KBM-7 (cell line): ENCODE measurements at regions not wholly inside any gene's neighbourhood (a gene's known extent, or its start where the extent isn't known, plus 50 kb on each side); places are given as distances from the start of the nearest gene placed in this dataset.
A peak's percentile ranks its signal among the peaks of the same experiment; 100 is the strongest.

Experiments used
- DNase-seq: peaks from one replicate; pipeline ENCODE4 v3.0.0-alpha.2; 2015
- in situ Hi-C: fragments of 300-500 bp; cut with MboI; formaldehyde crosslinking; loops from 2 replicates; pipeline ENCODE4 v1.14.3; 2020; ENCODE audit warnings: low sequenced_read_pairs, low pct_unique_long_range_greater_than_20kb, mixed read lengths

DNA sequence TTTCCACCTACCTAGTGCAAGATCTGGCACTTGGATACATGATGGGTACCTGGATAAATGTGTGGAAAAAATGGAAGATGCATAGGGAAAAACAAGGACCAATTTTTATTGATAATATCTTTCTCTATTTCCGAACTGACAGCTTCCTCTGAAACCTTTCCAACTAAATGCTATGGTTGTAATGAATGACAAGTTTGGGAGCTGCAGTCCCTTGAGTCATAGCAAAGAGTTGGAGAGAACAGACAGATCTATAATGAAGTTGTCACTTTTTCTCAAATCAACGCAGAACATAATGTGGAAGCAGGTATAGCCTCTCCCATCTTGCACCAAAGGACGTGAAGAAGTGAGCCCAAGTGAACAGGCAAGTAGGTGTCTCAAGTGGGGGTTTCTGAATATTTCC lies 296.5 kb upstream of the KAZN start:
- no peak for DNase-seq
- in situ Hi-C loops: no loop called here

DNA sequence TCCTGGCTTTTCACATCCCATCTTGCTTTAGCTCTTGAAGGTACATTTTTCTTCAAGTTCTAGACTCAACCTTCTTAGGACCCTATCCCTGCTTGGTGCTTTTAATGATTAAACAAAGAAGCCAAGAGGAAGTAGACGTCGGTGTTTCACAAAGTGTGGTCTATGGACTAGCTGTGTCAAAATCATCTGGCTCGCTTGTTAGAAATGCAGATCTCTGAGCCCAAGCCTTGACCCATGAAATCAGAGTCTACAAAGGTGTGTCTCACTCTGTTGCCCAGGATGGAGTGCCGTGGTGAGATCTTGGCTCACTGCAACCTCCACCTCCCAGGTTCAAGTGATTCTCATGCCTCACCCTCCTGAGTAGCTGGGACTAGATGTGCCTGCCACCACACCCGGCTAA lies 295.5 kb upstream of the KAZN start:
- in situ Hi-C loops: no loop called here
- no peak for DNase-seq

DNA sequence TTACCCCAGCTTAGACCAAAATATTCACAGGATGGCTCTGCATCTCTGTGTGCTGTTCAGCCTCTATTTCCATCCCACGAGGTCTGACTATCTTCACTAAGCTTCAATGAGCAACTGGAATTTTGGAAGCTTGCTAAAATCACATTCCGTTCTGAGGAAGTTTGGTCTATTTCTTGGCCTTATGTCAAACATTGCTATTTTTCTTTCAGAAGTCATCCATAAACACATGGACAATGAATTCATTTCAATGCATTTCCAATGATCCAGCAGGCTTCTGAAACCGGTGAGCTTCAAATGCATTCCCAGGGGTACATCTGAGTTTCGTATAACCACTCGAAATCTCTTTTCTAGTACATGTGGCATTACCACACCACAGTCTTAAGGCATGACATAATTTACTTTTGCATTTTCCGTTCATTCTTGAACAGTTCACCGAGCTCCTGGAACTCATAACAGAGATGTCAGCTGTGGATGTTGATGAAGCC lies 294.1 kb upstream of the KAZN start:
- in situ Hi-C loops: no loop called here
- DNase-seq: no peak

DNA sequence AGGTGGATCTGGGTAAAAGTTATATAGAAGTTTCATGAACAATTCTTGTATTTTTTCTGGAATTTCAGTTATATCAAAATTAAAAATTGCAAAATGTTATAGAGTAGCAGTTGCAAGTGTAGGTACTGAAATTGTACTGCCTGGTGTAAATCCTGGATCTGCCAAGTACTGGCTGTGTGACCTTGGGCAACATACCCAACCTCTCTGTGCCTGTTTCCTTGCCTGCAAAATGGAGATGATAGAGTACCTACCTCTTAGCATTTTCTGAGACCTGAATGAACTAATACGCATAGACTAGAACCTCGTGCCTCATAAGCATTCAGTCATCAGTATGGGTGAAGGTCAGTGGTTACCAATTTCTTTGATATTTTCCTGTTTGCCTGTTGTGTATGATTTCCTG lies 290.0 kb upstream of the KAZN start:
- no peak for DNase-seq
- in situ Hi-C loops: no loop called here

DNA sequence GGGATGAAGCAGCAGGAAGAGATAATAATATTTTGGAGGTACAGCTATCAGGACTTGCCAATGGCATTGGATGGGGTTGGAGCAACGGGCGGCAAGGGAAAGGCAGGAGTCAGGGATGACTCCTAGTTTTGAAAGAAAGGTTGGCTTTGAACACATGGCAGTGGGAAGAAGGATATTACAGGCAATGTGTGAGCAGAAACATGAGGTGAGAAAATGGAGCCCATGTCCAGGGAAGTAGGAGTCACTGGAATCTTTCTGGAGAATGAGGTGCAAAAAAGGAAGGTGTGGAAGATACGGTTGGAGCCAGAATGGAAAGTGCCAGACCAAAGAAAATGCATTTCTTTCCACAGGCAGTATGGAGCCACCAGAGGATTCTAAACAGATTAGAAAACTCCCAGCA lies 288.5 kb upstream of the KAZN start:
- no peak for DNase-seq
- in situ Hi-C loops: no loop called here

DNA sequence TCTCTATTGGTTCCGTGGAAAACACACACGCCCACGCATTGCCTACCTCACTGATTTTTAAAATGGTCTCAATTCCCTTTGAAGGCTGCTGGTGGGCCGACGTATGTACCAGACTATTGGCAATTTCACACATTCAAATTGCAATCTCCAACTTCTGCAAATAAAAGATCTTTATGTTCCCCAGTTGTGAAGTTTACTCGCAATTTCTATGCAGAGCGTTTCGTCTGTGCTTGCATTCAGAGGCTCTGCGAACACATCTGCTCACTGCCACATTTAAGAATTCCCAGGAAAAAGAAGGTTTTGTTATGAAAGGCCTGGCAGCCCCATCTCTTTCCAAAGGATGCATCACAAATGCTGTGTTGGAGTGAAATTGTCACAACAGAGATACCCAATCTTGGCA lies 288.0 kb upstream of the KAZN start:
- no peak for DNase-seq
- in situ Hi-C loops: no loop called here

DNA sequence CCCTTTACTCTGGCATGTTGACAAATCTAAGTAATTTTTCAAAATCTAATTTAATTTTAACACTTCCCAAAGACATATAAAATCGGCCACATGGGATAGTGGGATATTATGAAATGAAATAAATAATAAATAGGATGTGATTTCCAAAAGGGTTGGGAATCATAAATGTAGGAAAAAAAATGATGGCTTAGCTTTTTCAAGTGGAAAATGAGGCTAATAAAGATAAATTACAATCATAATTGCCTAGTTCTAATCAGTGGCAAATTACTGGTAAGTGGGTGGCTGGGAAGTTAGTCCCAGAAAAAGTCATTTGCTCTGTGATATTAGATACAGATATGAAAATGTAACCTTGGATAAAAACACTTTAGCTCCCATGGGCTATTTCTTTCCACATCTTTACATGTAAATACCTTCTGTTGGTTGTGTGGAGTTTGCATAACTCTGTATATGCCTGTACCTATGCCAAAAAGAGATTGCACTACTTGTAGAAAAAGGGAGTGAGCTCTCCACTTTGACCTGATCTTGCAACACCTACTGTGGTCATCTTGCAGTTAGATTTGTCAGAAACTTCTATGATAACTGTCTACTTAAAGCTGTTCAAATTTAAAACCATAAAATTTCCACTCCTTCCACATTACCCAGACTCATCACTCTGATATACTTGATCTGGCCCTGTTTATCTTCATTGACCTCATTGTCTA lies 284.6 kb upstream of the KAZN start:
- in situ Hi-C loops: no loop called here
- DNase-seq: no peak

DNA sequence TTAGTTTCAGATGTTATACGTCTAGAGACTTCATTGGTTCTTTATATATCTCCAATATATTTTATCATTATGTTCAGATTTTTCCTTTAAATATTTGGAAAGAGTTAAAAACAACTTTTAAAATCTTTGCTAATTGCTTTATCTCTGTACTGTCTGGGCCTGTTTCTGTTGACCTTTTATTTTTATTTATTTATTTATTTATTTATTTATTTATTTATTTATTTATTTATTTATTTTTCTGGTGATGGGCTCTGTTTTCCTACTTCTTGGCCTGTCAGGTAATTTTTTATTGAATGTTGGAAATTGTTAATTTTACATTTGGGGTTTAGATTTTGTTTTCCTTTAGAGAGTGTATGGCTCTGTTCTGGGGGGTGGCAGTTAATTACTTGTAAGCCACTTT lies 279.7 kb upstream of the KAZN start:
- DNase-seq: no peak
- in situ Hi-C loops: no loop called here

DNA sequence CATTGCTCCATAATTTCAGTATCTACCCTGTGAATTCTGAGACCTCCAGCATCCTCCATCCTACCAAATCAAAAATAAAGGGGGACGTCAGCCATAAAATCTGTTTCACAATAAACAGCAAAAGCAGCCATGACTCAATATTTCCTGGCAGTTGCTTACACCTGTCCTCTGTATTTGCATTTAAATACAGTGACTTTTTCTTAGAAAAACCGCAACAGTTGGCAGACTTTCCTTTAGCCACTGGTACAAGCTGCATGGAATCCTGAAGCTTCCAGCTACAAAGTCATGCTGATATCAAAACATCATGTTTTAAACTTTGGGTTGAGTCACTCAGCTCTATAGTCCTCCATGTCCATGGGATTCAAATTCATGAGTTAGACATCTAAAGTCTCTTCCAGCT lies 278.0 kb upstream of the KAZN start:
- DNase-seq: no peak
- in situ Hi-C loops: no loop called here

DNA sequence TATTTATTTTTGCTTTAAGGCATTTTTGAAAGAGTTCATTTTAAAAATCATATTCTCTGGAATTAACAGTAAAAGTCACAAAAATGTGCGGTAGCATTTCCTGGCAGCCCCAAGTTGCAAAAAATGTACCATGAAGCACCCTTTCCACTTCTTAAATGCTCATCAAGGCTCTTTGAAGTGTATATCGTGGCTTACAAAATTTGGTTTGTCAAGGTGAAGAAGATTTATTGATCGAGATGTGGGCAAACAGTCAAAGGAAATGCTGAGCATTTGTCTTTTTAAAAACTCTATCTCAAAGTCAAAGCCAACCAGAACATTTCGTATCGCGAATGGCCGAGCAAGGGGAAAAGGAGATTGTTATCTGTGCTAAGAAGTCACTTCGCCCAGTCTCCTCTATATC lies 277.5 kb upstream of the KAZN start:
- in situ Hi-C loops: no loop called here
- DNase-seq: no peak

DNA sequence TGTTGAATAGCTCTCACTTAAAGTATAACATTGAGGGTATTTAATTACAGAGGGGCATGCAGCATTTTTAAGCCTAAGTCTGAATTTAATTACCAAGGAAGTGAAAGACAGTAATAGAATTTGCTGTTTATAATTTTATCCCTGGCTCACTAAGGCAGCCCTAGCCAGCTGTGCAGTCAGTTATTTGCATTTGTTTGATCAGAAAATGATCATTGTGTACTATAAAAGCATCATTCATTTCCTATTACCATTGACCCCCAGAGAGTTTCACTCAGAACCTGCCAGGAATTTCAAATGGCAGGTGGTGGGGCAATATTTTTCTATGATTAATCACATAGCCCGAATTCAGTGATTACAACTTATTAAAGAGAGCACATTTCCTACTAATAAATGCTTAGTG lies 277.1 kb upstream of the KAZN start:
- in situ Hi-C loops: no loop called here
- no peak for DNase-seq

DNA sequence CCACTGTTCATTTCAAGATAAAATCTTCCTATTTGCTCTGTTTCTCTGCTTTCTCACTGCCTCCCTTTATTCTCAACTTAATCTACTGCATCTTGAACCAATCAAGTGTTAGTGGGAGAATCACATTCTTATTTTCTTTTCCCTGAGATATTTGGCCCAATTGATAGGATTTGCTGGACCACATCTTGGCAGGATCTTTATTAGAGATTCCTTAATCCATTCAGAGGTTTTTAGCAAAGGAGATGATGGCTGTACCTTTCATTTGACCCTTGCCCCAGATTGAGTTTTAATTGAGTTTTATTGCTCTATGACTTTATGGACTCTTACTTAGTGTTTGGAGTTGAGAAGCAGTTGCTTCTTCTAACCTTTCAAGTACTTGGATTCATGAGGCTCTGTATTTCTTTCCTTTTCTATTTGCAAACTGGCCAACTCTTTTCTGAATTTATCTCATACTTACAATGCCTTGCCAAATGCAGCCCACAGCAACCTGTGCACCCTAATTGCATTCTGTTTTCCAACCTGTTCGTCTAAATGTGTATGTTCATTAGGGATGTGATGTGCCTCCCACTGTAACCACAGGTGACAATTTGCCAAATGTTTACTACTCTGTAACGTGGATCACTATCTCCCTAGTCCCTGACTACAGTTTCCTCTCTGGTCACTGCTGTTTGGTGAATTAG lies 274.8 kb upstream of the KAZN start:
- in situ Hi-C loops: no loop called here

DNA sequence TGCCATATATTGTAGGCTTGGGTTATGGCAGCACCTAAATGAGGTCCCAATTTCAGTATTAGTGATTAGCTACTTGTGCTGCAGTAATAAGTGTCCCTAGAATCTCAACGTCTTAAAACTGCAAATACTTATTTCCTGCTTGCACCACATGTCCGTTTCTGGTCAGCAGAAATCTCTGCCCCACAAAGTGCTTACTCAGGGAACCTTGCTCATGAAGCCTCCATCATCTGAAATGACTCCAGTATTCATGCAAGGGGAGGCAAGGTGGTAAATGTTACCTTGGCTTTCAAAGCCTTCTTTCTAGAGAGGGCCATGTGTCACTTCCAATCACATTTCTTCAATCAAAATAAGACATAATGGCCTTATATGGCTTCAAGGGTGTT lies 274.2 kb upstream of the KAZN start:
- DNase-seq: no peak
- in situ Hi-C loops: no loop called here

More for the DNA sequence above, 274.8 kb upstream of the KAZN start:
- no peak for DNase-seq

DNA sequence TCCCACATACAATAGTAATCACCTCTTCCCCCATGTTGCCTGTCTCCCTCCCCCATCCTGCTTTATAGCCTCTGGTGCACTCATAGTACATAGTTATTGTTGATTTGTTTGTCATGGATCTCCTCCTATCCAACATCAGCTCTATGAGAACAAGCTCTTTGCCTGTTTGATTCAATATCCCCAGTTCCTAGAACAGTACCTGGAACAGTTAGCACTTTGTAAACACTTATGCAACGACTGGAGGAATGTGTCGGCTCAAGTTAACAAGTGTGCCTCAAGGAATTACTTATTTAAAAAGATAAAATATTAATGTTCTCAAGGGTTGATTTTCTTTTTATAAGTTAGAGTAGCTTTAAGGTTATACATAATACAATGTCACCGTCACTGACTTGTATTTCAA lies 271.6 kb upstream of the KAZN start:
- in situ Hi-C loops: no loop called here
- DNase-seq: no peak

DNA sequence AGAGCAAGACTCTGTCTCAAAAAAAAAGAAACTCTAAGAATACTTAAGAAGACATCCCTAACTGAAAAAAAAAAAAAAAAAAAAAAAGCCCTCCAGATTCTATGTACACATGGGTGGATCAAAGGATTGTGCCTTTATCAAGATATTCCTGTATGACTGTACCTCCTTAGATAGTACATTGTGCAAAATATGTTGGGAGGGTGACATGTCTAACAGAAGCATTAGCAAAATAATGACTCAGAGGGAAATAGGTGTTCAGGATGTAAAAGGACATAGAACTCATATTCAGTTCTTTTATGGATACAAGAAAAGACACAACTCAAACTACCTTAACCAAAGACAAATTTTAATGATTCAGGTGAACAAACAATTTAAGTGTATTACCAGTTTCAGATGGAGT lies 269.8 kb upstream of the KAZN start:
- no peak for DNase-seq
- in situ Hi-C loops: no loop called here

DNA sequence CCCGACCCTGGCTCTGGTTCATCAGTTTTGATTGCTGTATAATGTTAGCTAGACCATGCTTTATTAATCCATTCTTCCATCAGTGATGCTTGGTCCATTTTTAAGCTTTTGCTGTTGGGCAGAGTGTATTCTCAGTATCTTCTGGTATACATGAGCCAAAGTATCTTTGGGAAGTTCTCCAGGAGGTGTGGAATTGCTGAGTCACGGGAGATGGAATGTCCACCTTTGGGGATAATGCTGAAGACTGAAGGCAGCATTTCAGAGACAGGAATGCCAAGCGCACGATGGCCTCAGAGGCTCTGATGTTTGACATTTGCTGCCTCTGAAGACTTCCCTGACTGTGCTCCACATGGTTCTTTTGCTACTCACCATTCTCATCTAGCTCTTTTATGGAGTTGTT lies 266.3 kb upstream of the KAZN start:
- no peak for DNase-seq
- in situ Hi-C loops: no loop called here

DNA sequence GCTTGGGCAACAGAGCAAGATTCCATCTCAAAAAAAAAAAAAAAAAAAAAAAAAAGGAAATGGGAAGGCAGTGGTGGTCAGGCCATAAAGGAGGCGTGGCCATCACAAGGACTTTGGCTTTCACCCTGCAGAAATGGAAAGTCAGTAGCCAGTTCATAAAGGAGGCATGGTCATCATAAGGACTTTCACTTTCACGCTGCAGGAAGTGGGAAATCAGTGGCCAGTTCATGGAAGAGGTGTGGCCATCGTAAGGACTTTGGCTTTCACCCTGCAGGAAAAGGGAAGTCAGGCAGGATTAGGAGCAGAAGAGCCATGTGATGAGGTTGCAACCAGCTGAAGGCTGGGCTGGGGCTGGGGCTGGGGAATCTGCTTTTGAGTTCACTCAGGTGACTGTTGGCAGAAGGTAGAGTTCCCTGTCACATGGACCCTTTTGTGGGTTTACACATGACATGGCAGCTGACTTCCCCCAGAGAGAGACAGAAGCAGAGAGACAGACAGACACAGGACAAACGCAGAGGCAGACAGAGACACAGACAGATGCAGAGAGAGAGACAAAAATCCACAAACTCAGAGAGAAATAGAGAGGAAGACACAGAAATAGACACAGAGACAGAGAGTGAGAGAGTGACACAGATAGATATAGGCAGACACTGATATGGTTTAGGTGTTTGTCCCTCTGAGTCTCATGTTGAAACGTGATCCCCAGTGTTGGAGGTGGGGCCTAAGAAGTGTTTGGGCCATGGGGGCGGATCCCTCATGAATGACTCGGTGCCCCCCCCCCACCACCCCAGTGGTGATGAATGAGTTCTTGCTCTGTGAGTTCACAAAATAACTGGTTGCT lies 263.9 kb upstream of the KAZN start:
- in situ Hi-C loops: no loop called here
- peak; percentile 5 for DNase-seq

DNA sequence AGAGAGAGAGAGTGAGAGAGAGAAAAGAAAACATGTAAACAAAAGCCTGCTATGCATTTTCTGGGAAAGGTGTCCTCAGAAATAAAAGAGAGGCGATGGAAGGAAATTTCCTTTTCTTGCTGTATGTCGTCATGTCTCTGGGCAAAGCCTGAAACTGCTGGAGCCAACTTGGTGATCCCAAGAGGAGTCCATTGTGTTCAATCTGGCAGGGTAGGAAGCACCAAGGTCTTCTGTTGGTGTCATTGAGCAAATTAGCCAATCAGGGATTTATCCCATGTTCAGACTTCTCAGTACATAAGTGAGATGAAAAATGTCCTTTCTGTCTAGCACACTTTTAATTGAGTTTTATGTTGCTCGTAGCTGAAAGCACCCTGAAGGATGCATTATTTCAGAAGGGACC lies 260.0 kb upstream of the KAZN start:
- no peak for DNase-seq
- in situ Hi-C loops: no loop called here

DNA sequence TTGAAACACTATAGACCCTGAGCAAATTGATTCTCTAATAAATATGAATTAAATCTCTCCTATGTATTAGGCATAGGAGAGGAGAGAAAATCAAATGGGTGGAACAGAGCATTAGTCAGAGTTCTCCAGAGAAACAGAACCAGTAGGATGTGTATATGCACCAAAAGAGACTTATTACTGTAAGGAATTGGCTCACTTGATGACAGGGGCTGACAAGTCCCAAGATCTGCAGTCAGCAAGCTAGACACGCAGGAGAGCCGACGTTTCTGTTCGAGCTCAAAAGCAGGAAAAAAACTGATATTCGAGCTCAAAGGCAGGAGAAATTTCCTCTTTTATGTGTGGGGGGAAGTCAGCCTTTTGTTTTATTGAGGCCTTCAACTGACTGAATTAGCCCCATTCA lies 259.2 kb upstream of the KAZN start:
- in situ Hi-C loops: no loop called here

More for the DNA sequence above, 259.2 kb upstream of the KAZN start:
- DNase-seq: no peak
